Head of caudate nucleus (tissue), 42 donors: ENCODE measurements at regions not wholly inside any gene's neighbourhood (a gene's known extent, or its start where the extent isn't known, plus 50 kb on each side); places are given as distances from the start of the nearest gene placed in this dataset.
A peak's percentile ranks its signal among the peaks of the same experiment; 100 is the strongest.

Experiments
- DNase-seq, 42 donors: peaks; one replicate each; pipeline versions ENCODE4 v3.0.0 to v3.0.0-alpha.2; 2020 to 2021; ENCODE audit warnings: mixed read lengths in 7 of 42
- intact Hi-C: fragments of 100-400 bp; cut with DNase I; formaldehyde crosslinking; loops from one replicate; pipeline ENCODE4 v1.15.0; 2022

- intact Hi-C loops, result no loop called here
- DNase-seq, result no peak
Measured at GRCh38 chr5:168216989-168217388, 74.5 kb upstream of the WWC1 start.

- intact Hi-C loops, result no loop called here
- no peak for DNase-seq
Measured at GRCh38 chr5:168217497-168217896, 73.9 kb upstream of the WWC1 start.

- DNase-seq, result no peak
- intact Hi-C loops, result no loop called here
Measured at GRCh38 chr5:168218746-168219145, 72.7 kb upstream of the WWC1 start.

GRCh38 chr5:168219515-168220410 is 71.7 kb upstream of the WWC1 start:
- DNase-seq, result peak in 33 of 42 donors; percentile 30 to 88 (median 62)
- intact Hi-C loops, result no loop called here

GRCh38 chr5:168224085-168224484 is 67.4 kb upstream of the WWC1 start:
- intact Hi-C loops, result no loop called here
- DNase-seq, result no peak

- intact Hi-C loops, result no loop called here
- DNase-seq, result no peak
Measured at GRCh38 chr5:168226012-168226411, 65.4 kb upstream of the WWC1 start.

- intact Hi-C loops, result no loop called here
- DNase-seq, result peak in 9 of 42 donors; percentile 10 to 66 (median 42)
Measured at GRCh38 chr5:168227001-168227400, 64.4 kb upstream of the WWC1 start.

- DNase-seq, result no peak
- intact Hi-C loops, result no loop called here
Measured at GRCh38 chr5:168227973-168228615, 63.4 kb upstream of the WWC1 start.

GRCh38 chr5:168228668-168229067 is 62.8 kb upstream of the WWC1 start:
- intact Hi-C loops, result no loop called here
- DNase-seq, result no peak

GRCh38 chr5:168234133-168234532 is 57.3 kb upstream of the WWC1 start:
- intact Hi-C loops, result no loop called here
- no peak for DNase-seq

- intact Hi-C loops, result no loop called here
- DNase-seq, result no peak
Measured at GRCh38 chr5:168238463-168238862, 53.0 kb upstream of the WWC1 start.

- intact Hi-C loops, result no loop called here
- no peak for DNase-seq
Measured at GRCh38 chr5:168239325-168239724, 52.1 kb upstream of the WWC1 start.
